ENCODE measurements at regions not wholly inside any gene's neighbourhood (a gene's known extent, or its start where the extent isn't known, plus 50 kb on each side); places are given as distances from the start of the nearest gene placed in this dataset.

- H3K4me3 ChIP-seq (ENCODE audit: low read depth, low read length): no peak overlapping the region
- no peak for TF ChIP-seq CTCF (IDR thresholded peaks at IDR 0.05; ENCODE audit: borderline replicate concordance, insufficient read depth, low read depth, low read length)
Observed at GRCh38 chr5:163022582-163023128, 414.7 kb upstream of the CCNG1 start.

GRCh38 chr5:163023846-163024245 lies 413.5 kb upstream of the CCNG1 start:
- TF ChIP-seq CTCF (IDR thresholded peaks at IDR 0.05; ENCODE audit: borderline replicate concordance, insufficient read depth, low read depth, low read length): no peak
- H3K4me3 ChIP-seq (ENCODE audit: low read depth, low read length): no peak overlapping the region

GRCh38 chr5:163024936-163025335 lies 412.5 kb upstream of the CCNG1 start:
- no peak for TF ChIP-seq CTCF (IDR thresholded peaks at IDR 0.05; ENCODE audit: borderline replicate concordance, insufficient read depth, low read depth, low read length)
- H3K4me3 ChIP-seq (ENCODE audit: low read depth, low read length): no peak overlapping the region

GRCh38 chr5:163033656-163034055 lies 403.7 kb upstream of the CCNG1 start:
- TF ChIP-seq CTCF (IDR thresholded peaks at IDR 0.05; ENCODE audit: borderline replicate concordance, insufficient read depth, low read depth, low read length): no peak
- H3K4me3 ChIP-seq (ENCODE audit: low read depth, low read length): no peak overlapping the region

- TF ChIP-seq CTCF (IDR thresholded peaks at IDR 0.05; ENCODE audit: borderline replicate concordance, insufficient read depth, low read depth, low read length): no peak
- no peak overlapping the region for H3K4me3 ChIP-seq (ENCODE audit: low read depth, low read length)
Observed at GRCh38 chr5:163041254-163041653, 396.1 kb upstream of the CCNG1 start.

- peak; percentile 57; the same call in 1 of the 2 replicates for TF ChIP-seq CTCF (IDR thresholded peaks at IDR 0.05; ENCODE audit: borderline replicate concordance, insufficient read depth, low read depth, low read length)
- no peak overlapping the region for H3K4me3 ChIP-seq (ENCODE audit: low read depth, low read length)
Observed at GRCh38 chr5:163079618-163080017, 357.8 kb upstream of the CCNG1 start.

GRCh38 chr5:163089230-163089629 lies 348.2 kb upstream of the CCNG1 start:
- H3K4me3 ChIP-seq (ENCODE audit: low read depth, low read length): no peak overlapping the region
- no peak for TF ChIP-seq CTCF (IDR thresholded peaks at IDR 0.05; ENCODE audit: borderline replicate concordance, insufficient read depth, low read depth, low read length)

Data from GM12875 (cell line).